RWPE2 (cell line): ENCODE measurements at regions not wholly inside any gene's neighbourhood (a gene's known extent, or its start where the extent isn't known, plus 50 kb on each side); places are given as distances from the start of the nearest gene placed in this dataset.
A peak's percentile ranks its signal among the peaks of the same experiment; 100 is the strongest.

ENCODE experiments used
- ATAC-seq: fragments of 200-7000 bp; cut with Tn5 transposase; 3 replicates; pipeline ENCODE4 v1.9.1; 2021; ENCODE audit warnings: low read depth
- DNase-seq: peaks from one replicate; pipeline ENCODE4 v3.0.0-alpha.2; 2020; ENCODE audit warnings: low spot score
- H3K27ac ChIP-seq: fragments of 450-650 bp; 2 replicates; pipeline ENCODE4 v1.5.1; 2017; ENCODE audit warnings: mild to moderate bottlenecking; ENCODE audit not compliant: poor library complexity, severe bottlenecking
- H3K27me3 ChIP-seq: fragments of 250-450 bp; sonication (Bioruptor Pico); 2 replicates; pipeline ENCODE4 v1.5.1; 2021; ENCODE audit warnings: mild to moderate bottlenecking, moderate library complexity; ENCODE audit not compliant: insufficient read depth, poor library complexity, severe bottlenecking
- H3K36me3 ChIP-seq: fragments of 250-450 bp; sonication (Bioruptor Pico); 2 replicates; pipeline ENCODE4 v1.5.1; 2020; ENCODE audit warnings: low read depth, mild to moderate bottlenecking, moderate library complexity
- H3K4me1 ChIP-seq: fragments of 250-450 bp; sonication (Bioruptor Pico); 2 replicates; pipeline ENCODE4 v1.5.1; 2021; ENCODE audit warnings: mild to moderate bottlenecking, moderate library complexity; ENCODE audit not compliant: insufficient read depth, poor library complexity, severe bottlenecking
- H3K4me3 ChIP-seq: fragments of 250-450 bp; sonication (Bioruptor Pico); 2 replicates; pipeline ENCODE4 v1.5.1; 2021; ENCODE audit warnings: mild to moderate bottlenecking, moderate library complexity; ENCODE audit not compliant: severe bottlenecking
- H3K9me3 ChIP-seq: fragments of 250-450 bp; sonication (Bioruptor Pico); 2 replicates; pipeline ENCODE4 v1.5.1; 2021; ENCODE audit warnings: mild to moderate bottlenecking, moderate library complexity; ENCODE audit not compliant: severe bottlenecking
- TF ChIP-seq, protein P1 (sequence below): fragments of 450-650 bp; IDR thresholded peaks from one replicate; pipeline ENCODE4 v1.5.1; 2017; ENCODE audit warnings: mild to moderate bottlenecking, moderate library complexity; ENCODE audit not compliant: poor library complexity, severe bottlenecking

DNA sequence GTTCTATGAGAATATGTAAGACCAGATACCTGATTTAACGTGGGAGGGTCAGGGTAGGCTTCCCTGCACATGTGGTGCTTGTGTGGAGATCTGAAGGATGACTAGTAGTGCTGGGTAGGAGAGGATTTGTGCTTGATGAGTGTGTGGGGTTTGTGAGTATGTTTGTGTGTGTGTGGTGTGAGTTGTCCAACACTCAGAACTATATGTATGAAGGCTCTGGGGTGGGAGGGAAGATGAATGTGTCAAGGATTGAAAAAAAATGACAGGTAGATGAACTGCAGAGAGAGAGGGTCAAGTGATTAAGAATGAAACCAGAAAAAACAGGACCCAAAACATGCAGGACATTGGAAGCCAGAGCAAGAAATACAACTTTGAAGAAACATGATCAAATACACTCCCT, 154.6 kb upstream of the NR3C1 start:
- ATAC-seq (no peak), DNase-seq (no peak)
- H3K9me3 ChIP-seq = no peaks in the 10 kb centered on the region
- TF ChIP-seq, protein P1, sequence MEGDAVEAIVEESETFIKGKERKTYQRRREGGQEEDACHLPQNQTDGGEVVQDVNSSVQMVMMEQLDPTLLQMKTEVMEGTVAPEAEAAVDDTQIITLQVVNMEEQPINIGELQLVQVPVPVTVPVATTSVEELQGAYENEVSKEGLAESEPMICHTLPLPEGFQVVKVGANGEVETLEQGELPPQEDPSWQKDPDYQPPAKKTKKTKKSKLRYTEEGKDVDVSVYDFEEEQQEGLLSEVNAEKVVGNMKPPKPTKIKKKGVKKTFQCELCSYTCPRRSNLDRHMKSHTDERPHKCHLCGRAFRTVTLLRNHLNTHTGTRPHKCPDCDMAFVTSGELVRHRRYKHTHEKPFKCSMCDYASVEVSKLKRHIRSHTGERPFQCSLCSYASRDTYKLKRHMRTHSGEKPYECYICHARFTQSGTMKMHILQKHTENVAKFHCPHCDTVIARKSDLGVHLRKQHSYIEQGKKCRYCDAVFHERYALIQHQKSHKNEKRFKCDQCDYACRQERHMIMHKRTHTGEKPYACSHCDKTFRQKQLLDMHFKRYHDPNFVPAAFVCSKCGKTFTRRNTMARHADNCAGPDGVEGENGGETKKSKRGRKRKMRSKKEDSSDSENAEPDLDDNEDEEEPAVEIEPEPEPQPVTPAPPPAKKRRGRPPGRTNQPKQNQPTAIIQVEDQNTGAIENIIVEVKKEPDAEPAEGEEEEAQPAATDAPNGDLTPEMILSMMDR = no peak
- H3K4me1 ChIP-seq = peaks cover 33% of the 10 kb centered on the region
- no peaks in the 10 kb centered on the region for H3K36me3 ChIP-seq
- H3K27me3 ChIP-seq = no peaks in the 10 kb centered on the region
- no peak overlapping the region for H3K4me3 ChIP-seq
- peak overlapping the region; percentile 42 for H3K27ac ChIP-seq

DNA sequence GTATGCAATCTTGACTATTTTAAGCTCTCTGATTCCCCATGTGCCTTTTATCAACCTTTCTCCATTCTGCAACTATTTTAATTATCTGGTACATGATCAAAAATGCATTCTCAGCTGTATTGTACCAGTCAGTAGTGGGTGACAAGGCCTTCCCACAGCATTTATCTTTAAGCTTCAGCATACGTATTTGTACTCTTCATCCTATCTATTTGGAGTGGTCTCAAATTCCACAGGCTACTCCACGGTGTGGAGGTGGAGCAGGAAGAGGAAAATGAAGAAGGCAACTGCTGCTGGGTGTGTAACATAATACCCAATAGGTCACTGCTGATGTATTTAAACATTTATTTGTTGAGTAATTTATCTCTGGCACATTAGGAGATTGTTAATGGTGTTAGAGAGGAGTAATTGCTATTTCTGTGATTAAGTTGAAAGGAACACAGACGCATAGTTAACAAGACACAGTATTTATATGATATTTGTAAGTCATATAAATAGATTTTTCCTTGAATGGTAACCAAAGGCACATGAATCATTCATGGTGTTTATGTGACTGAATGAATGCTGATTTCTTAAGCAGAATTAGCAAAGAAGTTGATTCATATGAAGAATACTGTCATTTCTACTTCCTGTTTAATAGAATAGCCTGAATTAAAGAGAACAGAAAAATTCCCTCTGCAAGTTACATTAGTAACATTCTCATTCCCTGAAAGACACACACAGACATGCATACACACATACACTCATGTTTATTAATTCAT, 153.8 kb upstream of the NR3C1 start:
- no peaks in the 10 kb centered on the region for H3K36me3 ChIP-seq
- peak overlapping the region; percentile 42 for H3K27ac ChIP-seq
- H3K27me3 ChIP-seq = no peaks in the 10 kb centered on the region
- H3K4me3 ChIP-seq = no peak overlapping the region
- DNase-seq (no peak), ATAC-seq (peak; percentile 59)
- H3K4me1 ChIP-seq = peaks cover 33% of the 10 kb centered on the region
- H3K9me3 ChIP-seq = no peaks in the 10 kb centered on the region
- TF ChIP-seq, protein P1 = no peak

DNA sequence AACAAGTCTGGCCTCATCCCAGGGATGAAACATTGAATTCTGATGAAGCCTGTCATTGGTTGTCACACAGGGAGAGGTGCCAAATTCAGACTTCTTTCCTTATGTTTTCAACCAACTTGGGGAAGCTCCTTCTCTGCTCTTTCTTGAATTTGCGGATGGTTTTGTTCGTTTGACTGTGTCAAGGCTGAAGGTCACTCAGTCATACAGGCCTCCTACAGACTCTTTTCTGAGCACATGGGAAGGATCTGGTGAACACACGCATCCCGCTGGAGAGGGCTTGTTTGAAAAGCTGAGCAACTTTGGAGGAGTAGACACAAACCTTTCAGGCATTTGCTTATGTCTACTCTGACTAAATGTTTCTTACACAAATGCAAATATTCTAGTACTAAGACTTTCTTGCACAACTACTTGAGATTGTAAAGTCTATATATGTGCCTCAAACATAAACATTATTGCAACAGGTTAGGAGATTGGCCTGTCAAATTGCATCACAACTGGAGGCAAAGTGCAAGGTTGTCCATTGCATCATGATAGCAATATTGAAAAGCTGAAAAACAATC, 151.5 kb upstream of the NR3C1 start:
- DNase-seq = no peak

DNA sequence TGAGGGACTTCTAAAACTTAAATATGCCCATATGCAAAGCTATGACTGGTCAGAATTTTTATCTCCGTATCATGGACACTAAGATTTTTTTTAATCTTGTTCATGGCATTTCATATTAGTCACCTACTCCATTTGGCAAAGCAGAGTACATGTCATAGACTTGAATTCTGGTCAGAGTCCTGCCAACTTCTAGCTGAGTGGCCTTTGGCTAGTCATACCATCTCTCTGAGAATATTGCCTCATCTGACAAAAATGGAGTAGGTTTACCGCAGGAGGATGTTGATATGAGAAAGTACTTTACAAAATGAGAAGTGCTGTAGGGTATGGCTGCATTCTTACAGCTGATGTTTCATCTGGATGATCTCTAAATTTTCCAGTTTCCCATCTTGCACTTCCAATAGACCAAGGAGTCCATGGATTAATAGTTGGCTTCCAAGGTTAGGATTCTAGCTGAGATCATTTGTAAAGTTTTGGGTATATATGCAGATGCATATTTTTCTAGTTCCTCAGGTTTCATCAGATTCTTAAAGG, 150.8 kb upstream of the NR3C1 start:
- ATAC-seq (peak; percentile 88), DNase-seq (no peak)
- Histone ChIP-seq H3K27ac (peak overlapping the region; percentile 72), H3K4me3 (no peak overlapping the region), H3K27me3 (no peaks in the 10 kb centered on the region), H3K4me1 (peaks cover 33% of the 10 kb centered on the region), H3K36me3 (no peaks in the 10 kb centered on the region), H3K9me3 (no peaks in the 10 kb centered on the region)
- TF ChIP-seq, protein P1 = no peak

More for the DNA sequence above, 151.5 kb upstream of the NR3C1 start:
- peak; percentile 39; the same call in 2 of the 3 replicates for ATAC-seq
- H3K4me1 ChIP-seq = peaks cover 33% of the 10 kb centered on the region
- no peak overlapping the region for H3K4me3 ChIP-seq
- no peaks in the 10 kb centered on the region for H3K9me3 ChIP-seq
- peak overlapping the region; percentile 72 for H3K27ac ChIP-seq
- TF ChIP-seq, protein P1 = no peak
- no peaks in the 10 kb centered on the region for H3K36me3 ChIP-seq
- H3K27me3 ChIP-seq = no peaks in the 10 kb centered on the region
